OCI-LY7 (cell line): ENCODE measurements at regions not wholly inside any gene's neighbourhood (a gene's known extent, or its start where the extent isn't known, plus 50 kb on each side); places are given as distances from the start of the nearest gene placed in this dataset.

Experiments
- BruUV-seq: library from RNA; stranded (reverse); fragments of 400-500 nt; replicated peaks from 2 replicates; lab custom pipeline; 2021; lab: Mats Ljungman, UMichigan
- CTCF ChIA-PET: fragments of 300-600 bp; sonication (Branson Sonifier 250); formaldehyde crosslinking; loops from one replicate; lab custom pipeline; 2022; ENCODE audit warnings: antibody characterized with exemption; ENCODE audit not compliant: unreplicated experiment; lab: Charles Lee
- POLR2A ChIA-PET: fragments of 300-600 bp; sonication (Branson Sonifier 250); formaldehyde crosslinking; loops from one replicate; lab custom pipeline; 2022; ENCODE audit warnings: antibody characterized with exemption; lab: Charles Lee
- DNase-seq: peaks from one replicate; pipeline ENCODE4 v3.0.0-alpha.2; 2015; ENCODE audit warnings: low spot score
- H2AFZ ChIP-seq: fragments of 200-600 bp; sonication (generic), shearing (Covaris generic); 2 replicates; pipeline ENCODE4 v1.6.1; 2014; ENCODE audit warnings: mild to moderate bottlenecking, antibody characterized with exemption, low read length, moderate library complexity
- H3K27ac ChIP-seq: fragments of 200-600 bp; sonication (generic); 2 replicates; pipeline ENCODE4 v1.5.1; 2014; ENCODE audit warnings: mixed run types, low read depth, mild to moderate bottlenecking, moderate library complexity, low read length, inconsistent platforms; ENCODE audit not compliant: poor library complexity, severe bottlenecking
- H3K36me3 ChIP-seq: fragments of 200-600 bp; sonication (generic); 2 replicates; pipeline ENCODE4 v1.6.1; 2014; ENCODE audit warnings: mild to moderate bottlenecking, antibody characterized with exemption, low read length, moderate library complexity, mixed read lengths; ENCODE audit not compliant: insufficient read depth
- H3K4me1 ChIP-seq: fragments of 200-600 bp; sonication (generic); 2 replicates; pipeline ENCODE4 v1.5.1; 2014; ENCODE audit warnings: mild to moderate bottlenecking, low read length; ENCODE audit not compliant: insufficient read depth, poor library complexity, severe bottlenecking
- H3K4me2 ChIP-seq: fragments of 200-600 bp; sonication (generic); 2 replicates; pipeline ENCODE4 v1.6.1; 2014; ENCODE audit warnings: mild to moderate bottlenecking, low read length
- H3K4me3 ChIP-seq: fragments of 200-600 bp; sonication (generic); 2 replicates; pipeline ENCODE4 v1.5.1; 2014; ENCODE audit warnings: mild to moderate bottlenecking, low read depth, low read length; ENCODE audit not compliant: poor library complexity, severe bottlenecking
- H3K79me2 ChIP-seq: fragments of 200-600 bp; sonication (generic); 2 replicates; pipeline ENCODE4 v1.6.1; 2016; ENCODE audit warnings: low read depth, mild to moderate bottlenecking, low read length, moderate library complexity, mixed read lengths; ENCODE audit not compliant: insufficient read depth
- H3K9me2 ChIP-seq: fragments of 200-600 bp; sonication (generic); 2 replicates; pipeline ENCODE4 v1.6.1; 2016; ENCODE audit warnings: mild to moderate bottlenecking, low read length, mixed read lengths; ENCODE audit not compliant: insufficient read depth
- H3K9me3 ChIP-seq: fragments of 200-600 bp; sonication (generic); 2 replicates; pipeline ENCODE4 v1.6.1; 2014; ENCODE audit warnings: mild to moderate bottlenecking, mixed run types, low read length, mixed read lengths
- H4K20me1 ChIP-seq: fragments of 200-600 bp; sonication (generic); 2 replicates; pipeline ENCODE4 v1.6.1; 2014; ENCODE audit warnings: mild to moderate bottlenecking, antibody characterized with exemption, low read length, moderate library complexity, mixed read lengths; ENCODE audit not compliant: insufficient read depth
- CTCF ChIP-seq: fragments of 200-600 bp; sonication (generic); conservative IDR thresholded peaks from 2 replicates; pipeline ENCODE4 v1.5.1; 2014; ENCODE audit warnings: mild to moderate bottlenecking, antibody characterized with exemption, low read length, moderate library complexity, mixed read lengths
- EZH2phosphoT487 ChIP-seq: fragments of 200-600 bp; sonication (generic); IDR thresholded peaks from 2 replicates; pipeline ENCODE4 v1.6.1; 2018; ENCODE audit warnings: low read depth, borderline replicate concordance, mild to moderate bottlenecking, mixed run types, antibody characterized with exemption, low read length, moderate library complexity, mixed read lengths
- intact Hi-C: fragments of 100-400 bp; cut with micrococcal nuclease; formaldehyde crosslinking; loops from one replicate; pipeline ENCODE4 v1.10.0; 2022; ENCODE audit not compliant: unreplicated experiment

GRCh38 chr16:62832214-62832613 is 796.0 kb upstream of the CDH8 start:
- intact Hi-C loops = no loop called here
- no peak overlapping the region for H3K4me2 ChIP-seq
- no peaks in the 10 kb centered on the region for H4K20me1 ChIP-seq
- no peaks in the 10 kb centered on the region for H3K9me2 ChIP-seq
- no peaks in the 10 kb centered on the region for H3K79me2 ChIP-seq
- H2AFZ ChIP-seq = no peak overlapping the region
- H3K4me3 ChIP-seq = no peak overlapping the region
- CTCF ChIA-PET = no interaction called here
- no TSS peak for BruUV-seq
- no peaks in the 10 kb centered on the region for H3K36me3 ChIP-seq
- TF ChIP-seq CTCF (no peak), EZH2phosphoT487 (no peak)
- H3K4me1 ChIP-seq = no peaks in the 10 kb centered on the region
- DNase-seq = no peak
- POLR2A ChIA-PET = interaction anchor here (0.6 to 1.4 kb wide), 5 partner anchors 10 to 265 kb away, joined by 3 to 5 read pairs (median 3); no protein-coding TSS in a partner anchor
- no peak overlapping the region for H3K27ac ChIP-seq
- no peaks in the 10 kb centered on the region for H3K9me3 ChIP-seq

- CTCF ChIA-PET = no interaction called here
- BruUV-seq = no TSS peak
- Histone ChIP-seq H3K36me3 (no peaks in the 10 kb centered on the region), H3K4me1 (no peaks in the 10 kb centered on the region), H3K9me3 (no peaks in the 10 kb centered on the region), H3K79me2 (no peaks in the 10 kb centered on the region), H3K4me3 (no peak overlapping the region), H3K4me2 (no peak overlapping the region), H3K27ac (no peak overlapping the region), H2AFZ (no peak overlapping the region), H4K20me1 (no peaks in the 10 kb centered on the region), H3K9me2 (no peaks in the 10 kb centered on the region)
- no peak for TF ChIP-seq EZH2phosphoT487
- TF ChIP-seq CTCF = no peak
- POLR2A ChIA-PET = interaction anchor here (0.5 to 1.4 kb wide), 3 partner anchors 9 to 1783 kb away, joined by 3 to 9 read pairs (median 5); no protein-coding TSS in a partner anchor
- DNase-seq = no peak
- intact Hi-C loops = no loop called here
Measured at GRCh38 chr16:62831235-62831850, 795.1 kb upstream of the CDH8 start.

GRCh38 chr16:62829607-62830006 is 793.4 kb upstream of the CDH8 start:
- no peak overlapping the region for H2AFZ ChIP-seq
- DNase-seq = no peak
- no peak overlapping the region for H3K4me2 ChIP-seq
- no TSS peak for BruUV-seq
- POLR2A ChIA-PET = no interaction called here
- no peaks in the 10 kb centered on the region for H3K9me2 ChIP-seq
- no peaks in the 10 kb centered on the region for H3K4me1 ChIP-seq
- no peak overlapping the region for H3K4me3 ChIP-seq
- H3K27ac ChIP-seq = no peak overlapping the region
- CTCF ChIA-PET = no interaction called here
- no peaks in the 10 kb centered on the region for H3K79me2 ChIP-seq
- no peaks in the 10 kb centered on the region for H3K9me3 ChIP-seq
- no peaks in the 10 kb centered on the region for H4K20me1 ChIP-seq
- intact Hi-C loops = no loop called here
- TF ChIP-seq CTCF (no peak), EZH2phosphoT487 (no peak)
- H3K36me3 ChIP-seq = no peaks in the 10 kb centered on the region
